A673 (cell line): ENCODE measurements at regions not wholly inside any gene's neighbourhood (a gene's known extent, or its start where the extent isn't known, plus 50 kb on each side); places are given as distances from the start of the nearest gene placed in this dataset.

Source experiments
- CTCF ChIP-seq: fragments of 300-800, 200-600 bp; sonication (generic); conservative IDR thresholded peaks from 2 replicates; pipeline ENCODE4 v1.5.1; 2017; ENCODE audit warnings: low read depth, mild to moderate bottlenecking, antibody characterized with exemption, low read length, moderate library complexity, mixed read lengths
- EZH2 ChIP-seq: fragments of 200-600 bp; sonication (generic); IDR thresholded peaks from 2 replicates; pipeline ENCODE4 v1.6.1; 2017; ENCODE audit warnings: borderline replicate concordance, low read depth, mild to moderate bottlenecking, mixed read lengths, antibody characterized with exemption, low read length; ENCODE audit not compliant: poor library complexity, severe bottlenecking

- TF ChIP-seq CTCF = no peak
- TF ChIP-seq EZH2 = no peak
Measured at GRCh38 chr12:93947486-93947885, 200.9 kb upstream of the PLXNC1 start.
